H9 (cell line): ENCODE measurements at regions not wholly inside any gene's neighbourhood (a gene's known extent, or its start where the extent isn't known, plus 50 kb on each side); places are given as distances from the start of the nearest gene placed in this dataset.

ENCODE experiments used
- DNase-seq: peaks from one replicate; pipeline ENCODE4 v3.0.0-alpha.2; 2017
- H2AFZ ChIP-seq: one replicate; pipeline ENCODE4 v1.6.1; 2013; ENCODE audit warnings: mild to moderate bottlenecking, low read length, control low read depth, moderate library complexity
- H2AK5ac ChIP-seq: 2 replicates; pipeline ENCODE4 v1.6.1; 2013; ENCODE audit warnings: low read length, control low read depth, mixed read lengths; ENCODE audit not compliant: insufficient read length
- H2BK120ac ChIP-seq: one replicate; pipeline ENCODE4 v1.6.1; 2013; ENCODE audit warnings: low read depth, mild to moderate bottlenecking, low read length, control low read depth, inconsistent platforms; ENCODE audit not compliant: poor library complexity, severe bottlenecking
- H2BK12ac ChIP-seq: 2 replicates; pipeline ENCODE4 v1.6.1; 2013; ENCODE audit warnings: low read length, control low read depth, mixed read lengths, low read depth; ENCODE audit not compliant: insufficient read length
- H2BK15ac ChIP-seq: 2 replicates; pipeline ENCODE4 v1.6.1; 2013; ENCODE audit warnings: low read depth, low read length, control low read depth
- H2BK20ac ChIP-seq: one replicate; pipeline ENCODE4 v1.6.1; 2013; ENCODE audit warnings: low read depth, mild to moderate bottlenecking, low read length, control low read depth, inconsistent platforms; ENCODE audit not compliant: poor library complexity, severe bottlenecking
- H2BK5ac ChIP-seq: 2 replicates; pipeline ENCODE4 v1.6.1; 2013; ENCODE audit warnings: low read length, control low read depth, mixed read lengths; ENCODE audit not compliant: insufficient read length
- H3K14ac ChIP-seq: 2 replicates; pipeline ENCODE4 v1.6.1; 2013; ENCODE audit warnings: low read length, control low read depth; ENCODE audit not compliant: insufficient read depth
- H3K18ac ChIP-seq: 2 replicates; pipeline ENCODE4 v1.6.1; 2013; ENCODE audit warnings: low read depth, mild to moderate bottlenecking, mixed read lengths, low read length, control low read depth; ENCODE audit not compliant: insufficient read length
- H3K23ac ChIP-seq: 2 replicates; pipeline ENCODE4 v1.6.1; 2013; ENCODE audit warnings: low read length, control low read depth, mixed read lengths, low read depth; ENCODE audit not compliant: insufficient read length
- H3K23me2 ChIP-seq: 2 replicates; pipeline ENCODE4 v1.6.1; 2013; ENCODE audit warnings: low read depth, mild to moderate bottlenecking, mixed read lengths, low read length, control low read depth; ENCODE audit not compliant: insufficient read length, poor library complexity, severe bottlenecking
- H3K27ac ChIP-seq: 2 replicates; pipeline ENCODE4 v1.5.1; 2013; ENCODE audit warnings: low read length, control low read depth, mixed read lengths, low read depth; ENCODE audit not compliant: insufficient read length
- H3K27me3 ChIP-seq: 2 replicates; pipeline ENCODE4 v1.6.1; 2013; ENCODE audit warnings: low read length, control low read depth, inconsistent platforms; ENCODE audit not compliant: insufficient read depth
- H3K4ac ChIP-seq: 2 replicates; pipeline ENCODE4 v1.6.1; 2013; ENCODE audit warnings: low read depth, mild to moderate bottlenecking, control low read depth, inconsistent platforms, low read length, moderate library complexity
- H3K4me1 ChIP-seq: 2 replicates; pipeline ENCODE4 v1.6.1; 2013; ENCODE audit warnings: low read length, control low read depth, inconsistent platforms; ENCODE audit not compliant: insufficient read depth
- H3K4me2 ChIP-seq: 2 replicates; pipeline ENCODE4 v1.6.1; 2013; ENCODE audit warnings: low read length, control low read depth, mixed read lengths; ENCODE audit not compliant: insufficient read length, insufficient read depth
- H3K56ac ChIP-seq: 2 replicates; pipeline ENCODE4 v1.6.1; 2013; ENCODE audit warnings: low read depth, mild to moderate bottlenecking, mixed read lengths, low read length, control low read depth; ENCODE audit not compliant: insufficient read length
- H3K79me1 ChIP-seq: 2 replicates; pipeline ENCODE4 v1.6.1; 2013; ENCODE audit warnings: low read depth, mild to moderate bottlenecking, moderate library complexity, low read length, control low read depth, inconsistent platforms; ENCODE audit not compliant: insufficient read depth, poor library complexity, severe bottlenecking
- H3K79me2 ChIP-seq: 2 replicates; pipeline ENCODE4 v1.6.1; 2013; ENCODE audit warnings: low read length, control low read depth, inconsistent platforms; ENCODE audit not compliant: insufficient read depth
- H3K9ac ChIP-seq: 2 replicates; pipeline ENCODE4 v1.6.1; 2013; ENCODE audit warnings: low read length, control low read depth, mixed read lengths; ENCODE audit not compliant: insufficient read length; ENCODE audit errors: extremely low read depth
- H3K9me3 ChIP-seq: one replicate; pipeline ENCODE4 v1.6.1; 2013; ENCODE audit warnings: low read depth, low read length, inconsistent platforms; ENCODE audit not compliant: control insufficient read depth
- H3T11ph ChIP-seq: one replicate; pipeline ENCODE4 v1.6.1; 2013; ENCODE audit warnings: mild to moderate bottlenecking, low read length, control low read depth, inconsistent platforms
- H4K20me1 ChIP-seq: one replicate; pipeline ENCODE4 v1.6.1; 2013; ENCODE audit not compliant: control insufficient read depth, insufficient read length, insufficient read depth
- H4K5ac ChIP-seq: 2 replicates; pipeline ENCODE4 v1.6.1; 2013; ENCODE audit warnings: low read depth, mild to moderate bottlenecking, mixed read lengths, low read length, control low read depth; ENCODE audit not compliant: insufficient read length
- H4K8ac ChIP-seq: replicated peaks from 2 replicates; pipeline ENCODE4 v1.6.1; 2013; ENCODE audit warnings: low read length, control low read depth, mixed read lengths, low read depth; ENCODE audit not compliant: insufficient read length
- H4K91ac ChIP-seq: 2 replicates; pipeline ENCODE4 v1.6.1; 2013; ENCODE audit warnings: low read depth, mild to moderate bottlenecking, moderate library complexity, mixed read lengths, low read length, control low read depth; ENCODE audit not compliant: insufficient read length
- H3K27ac Mint-ChIP-seq, 3 experiments: 2 replicates in 2 of 3; 3 replicates in 1 of 3; pipeline ENCODE4 v1.8.0; 2020 to 2021; ENCODE audit warnings: mixed read lengths in 3 of 3, mild to moderate bottlenecking in 1 of 3, moderate library complexity in 1 of 3
- H3K27me3 Mint-ChIP-seq: 2 replicates; pipeline ENCODE4 v1.8.0; 2021; ENCODE audit warnings: low read depth, mild to moderate bottlenecking, moderate library complexity, mixed read lengths
- H3K36me3 Mint-ChIP-seq, 3 experiments: 2 replicates in 2 of 3; 3 replicates in 1 of 3; pipeline ENCODE4 v1.8.0; 2020 to 2021; ENCODE audit warnings: low read depth in 3 of 3, mixed read lengths in 3 of 3; ENCODE audit not compliant: insufficient read depth in 1 of 3
- H3K4me1 Mint-ChIP-seq, 2 experiments: 2 replicates each; pipeline ENCODE4 v1.8.0; 2020; ENCODE audit warnings: mixed read lengths in 2 of 2
- H3K4me3 Mint-ChIP-seq, 2 experiments: 2 replicates in 1 of 2; 3 replicates in 1 of 2; pipeline ENCODE4 v1.8.0; 2020 to 2021; ENCODE audit warnings: mild to moderate bottlenecking in 2 of 2, mixed read lengths in 2 of 2, moderate library complexity in 1 of 2
- H3K9me3 Mint-ChIP-seq, 2 experiments: 2 replicates in 1 of 2; 3 replicates in 1 of 2; pipeline ENCODE4 v1.8.0; 2020; ENCODE audit warnings: mild to moderate bottlenecking in 2 of 2, mixed read lengths in 2 of 2, moderate library complexity in 1 of 2
- WGBS: extraction: QIAGEN DNeasy Blood & Tissue Kit; methylation state at CpG from one replicate; pipeline ENCODE4 v1.1.7; 2013; ENCODE audit warnings: missing lambda C conversion rate, low lambda C conversion rate, mixed read lengths; ENCODE audit not compliant: insufficient read length; ENCODE audit errors: extremely low coverage; 5-methylcytosine and 5-hydroxymethylcytosine counted together
- TF ChIP-seq, protein P1 (sequence below): fragments of 200-600 bp; sonication (generic); conservative IDR thresholded peaks from 3 replicates; pipeline ENCODE4 v1.8.0; 2021; ENCODE audit warnings: antibody characterized with exemption, mild to moderate bottlenecking

DNA sequence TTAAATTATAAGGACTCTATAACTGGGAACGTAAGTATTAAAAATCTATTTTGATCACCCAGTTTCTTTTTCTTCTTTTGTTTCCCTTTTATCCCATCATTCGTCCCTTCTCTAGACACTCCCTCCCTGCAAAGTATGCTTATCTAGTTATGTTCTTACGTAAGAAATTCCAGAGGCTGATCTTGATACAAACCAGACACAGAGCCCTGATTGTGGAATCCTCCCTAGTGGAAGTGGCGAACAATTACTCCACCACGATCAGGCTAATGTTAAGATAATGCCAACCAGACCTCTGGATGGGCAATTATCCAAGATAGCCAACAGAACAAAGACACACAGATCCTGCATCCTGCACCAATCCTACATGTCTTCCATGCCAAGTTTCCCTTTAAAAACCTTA, 1557.4 kb downstream of the PLA2G4A start:
- H3K4me1 Mint-ChIP-seq: no peaks in the 10 kb centered on the region
- Histone ChIP-seq H3K18ac (no peak overlapping the region), H3K23me2 (no peaks in the 10 kb centered on the region), H2AK5ac (no peak overlapping the region), H2BK20ac (no peak overlapping the region), H3K4ac (no peak overlapping the region), H4K8ac (no peak overlapping the region), H3K23ac (no peak overlapping the region), H3K4me1 (no peaks in the 10 kb centered on the region), H4K20me1 (no peaks in the 10 kb centered on the region), H2AFZ (no peak overlapping the region), H3K14ac (no peak overlapping the region), H3K79me2 (no peaks in the 10 kb centered on the region), H3K4me2 (no peak overlapping the region), H3K9ac (no peak overlapping the region), H3K56ac (no peak overlapping the region), H3K27me3 (no peaks in the 10 kb centered on the region), H3K9me3 (no peaks in the 10 kb centered on the region), H3K27ac (no peak overlapping the region), H3K79me1 (no peaks in the 10 kb centered on the region), H2BK15ac (no peak overlapping the region), H4K91ac (no peak overlapping the region), H3T11ph (no peak overlapping the region), H2BK12ac (no peak overlapping the region), H4K5ac (no peak overlapping the region), H2BK120ac (no peak overlapping the region), H2BK5ac (no peak overlapping the region)
- TF ChIP-seq, protein P1, sequence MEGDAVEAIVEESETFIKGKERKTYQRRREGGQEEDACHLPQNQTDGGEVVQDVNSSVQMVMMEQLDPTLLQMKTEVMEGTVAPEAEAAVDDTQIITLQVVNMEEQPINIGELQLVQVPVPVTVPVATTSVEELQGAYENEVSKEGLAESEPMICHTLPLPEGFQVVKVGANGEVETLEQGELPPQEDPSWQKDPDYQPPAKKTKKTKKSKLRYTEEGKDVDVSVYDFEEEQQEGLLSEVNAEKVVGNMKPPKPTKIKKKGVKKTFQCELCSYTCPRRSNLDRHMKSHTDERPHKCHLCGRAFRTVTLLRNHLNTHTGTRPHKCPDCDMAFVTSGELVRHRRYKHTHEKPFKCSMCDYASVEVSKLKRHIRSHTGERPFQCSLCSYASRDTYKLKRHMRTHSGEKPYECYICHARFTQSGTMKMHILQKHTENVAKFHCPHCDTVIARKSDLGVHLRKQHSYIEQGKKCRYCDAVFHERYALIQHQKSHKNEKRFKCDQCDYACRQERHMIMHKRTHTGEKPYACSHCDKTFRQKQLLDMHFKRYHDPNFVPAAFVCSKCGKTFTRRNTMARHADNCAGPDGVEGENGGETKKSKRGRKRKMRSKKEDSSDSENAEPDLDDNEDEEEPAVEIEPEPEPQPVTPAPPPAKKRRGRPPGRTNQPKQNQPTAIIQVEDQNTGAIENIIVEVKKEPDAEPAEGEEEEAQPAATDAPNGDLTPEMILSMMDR: no peak
- no peak for DNase-seq
- H3K36me3 Mint-ChIP-seq: no peaks in the 10 kb centered on the region
- no peak overlapping the region; a peak in 1 of 7 replicates for H3K27ac Mint-ChIP-seq
- H3K9me3 Mint-ChIP-seq: no peaks in the 10 kb centered on the region
- no CpG with 5 or more reads among the region's 5 CpGs for WGBS
- H3K27me3 Mint-ChIP-seq: no peaks in the 10 kb centered on the region
- no peak overlapping the region for H3K4me3 Mint-ChIP-seq
